Lower lobe of right lung (tissue), 2 donors: ENCODE measurements at regions not wholly inside any gene's neighbourhood (a gene's known extent, or its start where the extent isn't known, plus 50 kb on each side); places are given as distances from the start of the nearest gene placed in this dataset.
A peak's percentile ranks its signal among the peaks of the same experiment; 100 is the strongest.

ENCODE experiments used
- ATAC-seq, 2 donors: fragments of 200-7000 bp; cut with Tn5 transposase; one replicate each; pipeline ENCODE4 v1.9.1; 2020 to 2022; ENCODE audit warnings: mild to moderate bottlenecking in 2 of 2, moderate library complexity in 2 of 2
- DNase-seq: peaks from one replicate; pipeline ENCODE4 v3.0.0-alpha.2; 2020
- H3K27ac ChIP-seq: fragments of 200-600 bp; one replicate; pipeline ENCODE4 v1.8.0; 2022
- H3K27me3 ChIP-seq: fragments of 200-600 bp; one replicate; pipeline ENCODE4 v1.8.0; 2022; ENCODE audit warnings: low read depth
- H3K36me3 ChIP-seq: fragments of 200-600 bp; one replicate; pipeline ENCODE4 v1.8.0; 2022; ENCODE audit warnings: mild to moderate bottlenecking
- H3K4me1 ChIP-seq: fragments of 200-600 bp; one replicate; pipeline ENCODE4 v1.8.0; 2022
- H3K4me3 ChIP-seq: fragments of 200-600 bp; one replicate; pipeline ENCODE4 v1.8.0; 2022; ENCODE audit warnings: mild to moderate bottlenecking
- H3K9me3 ChIP-seq: fragments of 200-600 bp; one replicate; pipeline ENCODE4 v1.8.0; 2022
- CTCF ChIP-seq: fragments of 200-600 bp; IDR thresholded peaks from one replicate; pipeline ENCODE4 v1.8.0; 2022; ENCODE audit warnings: antibody characterized with exemption, mild to moderate bottlenecking
- intact Hi-C: fragments of 100-400 bp; cut with DNase I; formaldehyde crosslinking; loops from one replicate; pipeline ENCODE4 v1.11.0; 2022
- donor health status: DM: no; HTN: yes; CAD: no; lungs with severe emphysema.

GRCh38 chr1:42096554-42096953 is 56.7 kb upstream of the GUCA2B start:
- no peaks in the 10 kb centered on the region for H3K9me3 ChIP-seq
- H3K36me3 ChIP-seq = no peaks in the 10 kb centered on the region
- no peak for TF ChIP-seq CTCF
- intact Hi-C loops = no loop called here
- no peak overlapping the region for H3K27ac ChIP-seq
- H3K4me3 ChIP-seq = no peak overlapping the region
- DNase-seq = no peak
- no peaks in the 10 kb centered on the region for H3K4me1 ChIP-seq
- no peaks in the 10 kb centered on the region for H3K27me3 ChIP-seq
- no peak for ATAC-seq

- ATAC-seq (no peak), DNase-seq (no peak)
- Histone ChIP-seq H3K36me3 (no peaks in the 10 kb centered on the region), H3K4me1 (peaks cover 12% of the 10 kb centered on the region), H3K27me3 (no peaks in the 10 kb centered on the region), H3K4me3 (no peak overlapping the region), H3K27ac (no peak overlapping the region), H3K9me3 (peaks cover 12% of the 10 kb centered on the region)
- no peak for TF ChIP-seq CTCF
- intact Hi-C loops = no loop called here
These were observed 64.0 kb upstream of the GUCA2B start for GRCh38 chr1:42089246-42089645.

- no peaks in the 10 kb centered on the region for H3K36me3 ChIP-seq
- no peak for DNase-seq
- peaks cover 12% of the 10 kb centered on the region for H3K9me3 ChIP-seq
- H3K4me1 ChIP-seq = peaks cover 12% of the 10 kb centered on the region
- H3K27me3 ChIP-seq = no peaks in the 10 kb centered on the region
- no peak overlapping the region for H3K27ac ChIP-seq
- intact Hi-C loops = no loop called here
- H3K4me3 ChIP-seq = no peak overlapping the region
- ATAC-seq = no peak
- no peak for TF ChIP-seq CTCF
These were observed 67.1 kb upstream of the GUCA2B start for GRCh38 chr1:42086146-42086545.

- intact Hi-C loops = no loop called here
- no peaks in the 10 kb centered on the region for H3K27me3 ChIP-seq
- H3K36me3 ChIP-seq = no peaks in the 10 kb centered on the region
- H3K4me1 ChIP-seq = peaks cover 12% of the 10 kb centered on the region
- no peak overlapping the region for H3K27ac ChIP-seq
- no peak overlapping the region for H3K4me3 ChIP-seq
- H3K9me3 ChIP-seq = peaks cover 12% of the 10 kb centered on the region
- TF ChIP-seq CTCF = no peak
- ATAC-seq (peak; percentile 43 to 57), DNase-seq (no peak)
These were observed 67.6 kb upstream of the GUCA2B start for GRCh38 chr1:42085596-42085995.

GRCh38 chr1:42081475-42081874 is 71.7 kb upstream of the GUCA2B start:
- Histone ChIP-seq H3K27me3 (no peaks in the 10 kb centered on the region), H3K9me3 (peaks cover 3% of the 10 kb centered on the region), H3K27ac (no peak overlapping the region), H3K4me3 (no peak overlapping the region), H3K36me3 (no peaks in the 10 kb centered on the region), H3K4me1 (peaks cover 12% of the 10 kb centered on the region)
- intact Hi-C loops = no loop called here
- DNase-seq (peak; percentile 47), ATAC-seq (peak in 1 of 2 donors; percentile 34)
- no peak for TF ChIP-seq CTCF

GRCh38 chr1:42075179-42075578 is 78.0 kb upstream of the GUCA2B start:
- H3K27me3 ChIP-seq = no peaks in the 10 kb centered on the region
- DNase-seq (no peak), ATAC-seq (no peak)
- H3K9me3 ChIP-seq = peaks cover under 1% of the 10 kb centered on the region
- TF ChIP-seq CTCF = no peak
- no peaks in the 10 kb centered on the region for H3K4me1 ChIP-seq
- intact Hi-C loops = no loop called here
- no peak overlapping the region for H3K4me3 ChIP-seq
- no peaks in the 10 kb centered on the region for H3K36me3 ChIP-seq
- H3K27ac ChIP-seq = no peak overlapping the region
